Natural killer cell (primary cell): ENCODE measurements at regions not wholly inside any gene's neighbourhood (a gene's known extent, or its start where the extent isn't known, plus 50 kb on each side); places are given as distances from the start of the nearest gene placed in this dataset.
A peak's percentile ranks its signal among the peaks of the same experiment; 100 is the strongest.
"Not testable (repeated sequence)": the region's sequence is repeated elsewhere in the genome, so short reads cannot be mapped to it uniquely, and the experiment has no call there.

ENCODE experiments used
- ATAC-seq, 3 donors: fragments of 150-1000 bp in 2 of 3; fragments of 200-7000 bp in 1 of 3; cut with Tn5 transposase; 1 replicate in 1 of 3; 2 replicates in 2 of 3; pipeline ENCODE4 v1.10.0; 2021; ENCODE audit warnings: mild to moderate bottlenecking in 2 of 3, moderate library complexity in 2 of 3
- DNase-seq, 2 donors: peaks; one replicate each; pipeline versions ENCODE4 v3.0.0 to v3.0.0-alpha.2; 2013 to 2021; ENCODE audit warnings: mixed read lengths in 1 of 2
- H3K27ac ChIP-seq: one replicate; pipeline ENCODE4 v1.5.1; 2013; ENCODE audit warnings: mild to moderate bottlenecking, low read length
- H3K27me3 ChIP-seq: one replicate; pipeline ENCODE4 v1.6.1; 2013; ENCODE audit warnings: low read length; ENCODE audit not compliant: control insufficient read depth, insufficient read depth
- H3K36me3 ChIP-seq: one replicate; pipeline ENCODE4 v1.6.1; 2013; ENCODE audit warnings: low read length; ENCODE audit not compliant: control insufficient read depth, insufficient read depth
- H3K4me1 ChIP-seq: one replicate; pipeline ENCODE4 v1.6.1; 2013; ENCODE audit warnings: low read length; ENCODE audit not compliant: control insufficient read depth, insufficient read depth
- H3K4me3 ChIP-seq: one replicate; pipeline ENCODE4 v1.5.1; 2013; ENCODE audit warnings: low read length
- H3K9me3 ChIP-seq: one replicate; pipeline ENCODE4 v1.6.1; 2013; ENCODE audit warnings: low read length; ENCODE audit not compliant: control insufficient read depth, insufficient read depth
- H3K27ac Mint-ChIP-seq, 2 donors: one replicate each; pipeline ENCODE4 v1.8.0; 2022; ENCODE audit warnings: mild to moderate bottlenecking in 2 of 2, mixed read lengths in 2 of 2, moderate library complexity in 1 of 2
- H3K27me3 Mint-ChIP-seq, 2 donors: one replicate each; pipeline ENCODE4 v1.8.0; 2022; ENCODE audit warnings: low read depth in 2 of 2, mixed read lengths in 2 of 2
- H3K36me3 Mint-ChIP-seq: one replicate; pipeline ENCODE4 v1.8.0; 2022; ENCODE audit warnings: mixed read lengths
- H3K4me1 Mint-ChIP-seq, 2 donors: one replicate each; pipeline ENCODE4 v1.8.0; 2022; ENCODE audit warnings: mixed read lengths in 2 of 2
- H3K4me3 Mint-ChIP-seq: one replicate; pipeline ENCODE4 v1.8.0; 2022; ENCODE audit warnings: mild to moderate bottlenecking, moderate library complexity, mixed read lengths
- H3K9me3 Mint-ChIP-seq, 2 donors: one replicate each; pipeline ENCODE4 v1.8.0; 2022; ENCODE audit warnings: mixed read lengths in 2 of 2
- WGBS: methylation state at CpG from one replicate; pipeline ENCODE4 v1.1.7; 2013; ENCODE audit warnings: missing lambda C conversion rate; ENCODE audit not compliant: insufficient coverage; 5-methylcytosine and 5-hydroxymethylcytosine counted together
- intact Hi-C: fragments of 100-400 bp; cut with micrococcal nuclease; formaldehyde crosslinking; loops from one replicate; pipeline ENCODE4 v1.14.2; 2022
- TF ChIP-seq, protein P1 (sequence below): fragments of 200-600 bp; IDR thresholded peaks from one replicate; pipeline ENCODE4 v1.8.0; 2022; ENCODE audit warnings: antibody characterized with exemption

DNA sequence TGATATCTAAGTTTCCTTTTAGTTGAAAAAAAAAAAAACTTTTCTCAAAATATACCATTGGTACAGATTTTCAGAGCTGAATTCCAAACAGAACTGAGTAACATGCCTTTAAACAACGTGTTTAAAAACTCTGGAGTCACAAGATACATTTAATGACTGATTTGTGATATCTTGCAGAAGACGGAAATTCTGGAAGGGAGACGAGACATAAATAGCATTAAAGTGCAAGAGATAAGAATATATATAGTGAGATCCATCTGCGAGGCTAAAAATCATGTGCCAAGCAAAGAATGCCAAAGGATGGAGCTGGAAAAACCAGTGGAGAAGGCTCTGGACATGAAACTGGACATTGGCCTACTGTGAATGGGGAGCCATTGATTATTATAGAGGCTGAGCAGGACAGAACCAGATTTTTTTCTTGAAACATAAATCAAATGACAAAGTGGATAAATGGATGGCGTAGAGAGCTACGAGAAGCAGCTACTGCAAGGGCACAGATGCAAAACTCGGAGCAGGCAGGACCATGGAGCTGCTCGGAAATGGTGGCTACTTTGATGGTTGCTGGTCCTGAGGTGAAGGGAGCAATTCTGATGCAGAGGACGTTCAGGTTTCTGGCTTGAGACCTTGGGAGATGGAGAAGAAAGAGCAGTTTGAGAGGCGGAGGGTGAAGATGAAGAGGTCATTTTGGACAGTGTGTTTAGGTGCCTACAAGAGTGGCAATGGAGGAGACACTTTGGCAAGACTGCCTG lies 88.8 kb downstream of the CPN2 start:
- H3K9me3 Mint-ChIP-seq, result no peaks in the 10 kb centered on the region
- intact Hi-C loops, result no loop called here
- DNase-seq (no peak), ATAC-seq (no peak)
- no peaks in the 10 kb centered on the region for H3K9me3 ChIP-seq
- H3K27ac ChIP-seq, result no peak overlapping the region
- H3K27me3 Mint-ChIP-seq, result peaks cover 0 to 3% of the 10 kb centered on the region in 2 donors
- H3K4me3 Mint-ChIP-seq, result no peak overlapping the region
- H3K36me3 ChIP-seq, result no peaks in the 10 kb centered on the region
- no peaks in the 10 kb centered on the region for H3K36me3 Mint-ChIP-seq
- 87% methylated on average over 10 of the region's 10 CpGs for WGBS
- TF ChIP-seq, protein P1, sequence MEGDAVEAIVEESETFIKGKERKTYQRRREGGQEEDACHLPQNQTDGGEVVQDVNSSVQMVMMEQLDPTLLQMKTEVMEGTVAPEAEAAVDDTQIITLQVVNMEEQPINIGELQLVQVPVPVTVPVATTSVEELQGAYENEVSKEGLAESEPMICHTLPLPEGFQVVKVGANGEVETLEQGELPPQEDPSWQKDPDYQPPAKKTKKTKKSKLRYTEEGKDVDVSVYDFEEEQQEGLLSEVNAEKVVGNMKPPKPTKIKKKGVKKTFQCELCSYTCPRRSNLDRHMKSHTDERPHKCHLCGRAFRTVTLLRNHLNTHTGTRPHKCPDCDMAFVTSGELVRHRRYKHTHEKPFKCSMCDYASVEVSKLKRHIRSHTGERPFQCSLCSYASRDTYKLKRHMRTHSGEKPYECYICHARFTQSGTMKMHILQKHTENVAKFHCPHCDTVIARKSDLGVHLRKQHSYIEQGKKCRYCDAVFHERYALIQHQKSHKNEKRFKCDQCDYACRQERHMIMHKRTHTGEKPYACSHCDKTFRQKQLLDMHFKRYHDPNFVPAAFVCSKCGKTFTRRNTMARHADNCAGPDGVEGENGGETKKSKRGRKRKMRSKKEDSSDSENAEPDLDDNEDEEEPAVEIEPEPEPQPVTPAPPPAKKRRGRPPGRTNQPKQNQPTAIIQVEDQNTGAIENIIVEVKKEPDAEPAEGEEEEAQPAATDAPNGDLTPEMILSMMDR, result no peak
- H3K4me1 ChIP-seq, result peaks cover 11% of the 10 kb centered on the region
- no peak overlapping the region for H3K27ac Mint-ChIP-seq
- no peaks in the 10 kb centered on the region for H3K27me3 ChIP-seq
- H3K4me3 ChIP-seq, result no peak overlapping the region
- H3K4me1 Mint-ChIP-seq, result peaks cover 12 to 16% of the 10 kb centered on the region in 2 donors

DNA sequence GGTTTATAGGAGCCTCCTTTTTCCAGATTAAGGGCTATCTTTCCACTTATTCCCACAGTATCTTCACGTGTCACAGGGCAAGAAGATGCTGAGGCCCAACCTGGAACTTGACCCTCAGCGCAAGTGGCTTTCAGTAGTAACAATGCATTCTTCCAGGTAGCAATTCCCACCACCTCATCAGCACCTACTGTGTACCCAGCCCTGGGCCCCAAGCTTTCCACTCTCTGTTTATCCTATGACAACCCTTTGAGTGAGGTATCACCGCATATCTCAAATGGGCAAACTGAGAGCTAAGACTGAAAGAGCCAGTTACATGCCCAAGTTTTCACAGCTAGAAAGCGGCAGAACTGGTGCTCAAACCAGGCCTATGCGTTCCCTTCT lies 88.2 kb downstream of the CPN2 start:
- Histone ChIP-seq H3K9me3 (no peaks in the 10 kb centered on the region), H3K27me3 (no peaks in the 10 kb centered on the region), H3K36me3 (no peaks in the 10 kb centered on the region), H3K27ac (no peak overlapping the region), H3K4me1 (peaks cover 11% of the 10 kb centered on the region), H3K4me3 (no peak overlapping the region)
- intact Hi-C loops, result no loop called here
- H3K27me3 Mint-ChIP-seq, result peaks cover 0 to 7% of the 10 kb centered on the region in 2 donors
- WGBS, result 96% methylated on average over 5 of the region's 5 CpGs
- H3K36me3 Mint-ChIP-seq, result no peaks in the 10 kb centered on the region
- peaks cover 12 to 16% of the 10 kb centered on the region in 2 donors for H3K4me1 Mint-ChIP-seq
- TF ChIP-seq, protein P1, result no peak
- ATAC-seq, result no peak
- no peak overlapping the region for H3K4me3 Mint-ChIP-seq
- no peak overlapping the region for H3K27ac Mint-ChIP-seq
- H3K9me3 Mint-ChIP-seq, result no peaks in the 10 kb centered on the region
- no peak for DNase-seq

DNA sequence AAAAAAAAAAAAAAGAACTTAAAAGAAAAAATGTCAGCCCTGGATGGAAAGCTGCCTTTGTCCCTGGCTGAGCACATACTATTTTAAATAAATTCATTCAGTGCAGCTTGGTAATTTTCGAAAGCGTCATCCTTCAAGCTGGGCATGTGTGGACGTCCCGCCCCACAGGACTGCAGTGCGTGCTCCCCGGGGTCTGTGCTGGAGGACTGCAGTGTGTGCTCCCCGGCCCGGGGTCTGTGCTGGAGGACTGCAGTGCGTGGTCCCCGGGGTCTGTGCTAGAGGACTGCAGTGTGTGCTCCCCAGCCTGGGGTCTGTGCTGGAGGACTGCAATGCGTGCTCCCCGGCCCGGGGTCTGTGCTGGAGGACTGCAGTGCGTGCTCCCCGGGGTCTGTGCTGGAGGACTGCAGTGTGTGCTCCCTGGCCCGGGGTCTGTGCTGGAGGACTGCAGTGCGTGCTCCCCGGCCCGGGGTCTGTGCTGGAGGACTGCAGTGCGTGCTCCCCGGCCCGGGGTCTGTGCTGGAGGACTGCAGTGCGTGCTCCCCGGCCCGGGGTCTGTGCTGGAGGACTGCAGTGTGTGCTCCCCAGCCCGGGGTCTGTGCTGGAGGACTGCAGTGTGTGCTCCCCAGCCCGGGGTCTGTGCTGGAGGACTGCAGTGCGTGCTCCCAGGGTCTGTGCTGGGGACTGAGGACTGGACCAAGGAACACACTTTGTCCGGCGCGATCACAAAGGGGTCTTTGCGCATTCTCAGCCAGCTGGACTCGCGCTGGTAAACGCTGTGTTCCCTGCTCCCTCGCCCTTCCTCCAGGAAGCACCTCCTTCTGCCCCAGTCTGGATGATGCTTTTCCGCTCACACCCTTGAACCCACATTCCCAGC lies 86.3 kb downstream of the CPN2 start:
- H3K9me3 Mint-ChIP-seq, result not testable (repeated sequence)

DNA sequence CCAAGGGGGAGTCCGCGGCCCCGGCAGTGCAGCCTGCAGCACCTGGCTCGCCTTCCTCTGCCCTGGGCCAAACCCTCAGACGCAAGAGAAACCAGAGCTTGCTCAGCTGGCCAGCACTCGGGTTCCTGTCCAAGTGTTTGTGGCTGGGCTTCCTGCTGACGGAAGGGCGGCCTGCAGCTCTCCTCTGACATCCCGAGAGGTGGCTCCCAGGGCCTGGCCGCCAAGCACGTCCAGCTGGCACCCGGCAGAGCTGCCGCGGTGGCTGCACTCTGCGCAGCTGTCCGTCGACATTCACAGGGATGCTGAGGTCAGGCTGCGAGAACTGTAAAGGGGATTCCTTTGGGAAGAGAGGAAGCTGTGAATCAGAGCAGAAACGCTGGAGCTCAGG lies 85.6 kb downstream of the CPN2 start:
- H3K36me3 ChIP-seq, result no peaks in the 10 kb centered on the region
- no peak overlapping the region for H3K27ac ChIP-seq
- H3K9me3 Mint-ChIP-seq, result no peaks in the 10 kb centered on the region
- H3K4me3 ChIP-seq, result no peak overlapping the region
- peak in 2 of 3 donors; percentile 33 to 57 for ATAC-seq
- TF ChIP-seq, protein P1, result no peak
- H3K4me3 Mint-ChIP-seq, result peak overlapping the region; percentile 69
- peaks cover 24% of the 10 kb centered on the region for H3K4me1 ChIP-seq
- H3K4me1 Mint-ChIP-seq, result peaks cover 33 to 35% of the 10 kb centered on the region in 2 donors
- H3K9me3 ChIP-seq, result no peaks in the 10 kb centered on the region
- intact Hi-C loops, result no loop called here
- no peaks in the 10 kb centered on the region for H3K27me3 ChIP-seq
- H3K27me3 Mint-ChIP-seq, result peaks cover 0 to 7% of the 10 kb centered on the region in 2 donors
- no peaks in the 10 kb centered on the region for H3K36me3 Mint-ChIP-seq
- DNase-seq, result no peak
- peak overlapping the region in 1 of 2 donors; percentile 40 for H3K27ac Mint-ChIP-seq
- 9% methylated on average over 19 of the region's 19 CpGs for WGBS

More for the DNA sequence above, 86.3 kb downstream of the CPN2 start:
- H3K4me3 Mint-ChIP-seq, result peak overlapping the region; percentile 69
- DNase-seq, H3K36me3 ChIP-seq, H3K36me3 Mint-ChIP-seq, H3K27ac ChIP-seq, H3K27me3 Mint-ChIP-seq, intact Hi-C loops, H3K4me3 ChIP-seq, H3K27me3 ChIP-seq, ATAC-seq, H3K9me3 ChIP-seq: not testable (repeated sequence)
- peaks cover 18% of the 10 kb centered on the region for H3K4me1 ChIP-seq
- H3K4me1 Mint-ChIP-seq, result peaks cover 27 to 31% of the 10 kb centered on the region in 2 donors
- H3K27ac Mint-ChIP-seq, result peak overlapping the region in 1 of 2 donors; percentile 40
- WGBS, result 80% methylated on average over 37 of the region's 37 CpGs
